ENCODE measurements at regions not wholly inside any gene's neighbourhood (a gene's known extent, or its start where the extent isn't known, plus 50 kb on each side); places are given as distances from the start of the nearest gene placed in this dataset.

- TF ChIP-seq, protein P1, sequence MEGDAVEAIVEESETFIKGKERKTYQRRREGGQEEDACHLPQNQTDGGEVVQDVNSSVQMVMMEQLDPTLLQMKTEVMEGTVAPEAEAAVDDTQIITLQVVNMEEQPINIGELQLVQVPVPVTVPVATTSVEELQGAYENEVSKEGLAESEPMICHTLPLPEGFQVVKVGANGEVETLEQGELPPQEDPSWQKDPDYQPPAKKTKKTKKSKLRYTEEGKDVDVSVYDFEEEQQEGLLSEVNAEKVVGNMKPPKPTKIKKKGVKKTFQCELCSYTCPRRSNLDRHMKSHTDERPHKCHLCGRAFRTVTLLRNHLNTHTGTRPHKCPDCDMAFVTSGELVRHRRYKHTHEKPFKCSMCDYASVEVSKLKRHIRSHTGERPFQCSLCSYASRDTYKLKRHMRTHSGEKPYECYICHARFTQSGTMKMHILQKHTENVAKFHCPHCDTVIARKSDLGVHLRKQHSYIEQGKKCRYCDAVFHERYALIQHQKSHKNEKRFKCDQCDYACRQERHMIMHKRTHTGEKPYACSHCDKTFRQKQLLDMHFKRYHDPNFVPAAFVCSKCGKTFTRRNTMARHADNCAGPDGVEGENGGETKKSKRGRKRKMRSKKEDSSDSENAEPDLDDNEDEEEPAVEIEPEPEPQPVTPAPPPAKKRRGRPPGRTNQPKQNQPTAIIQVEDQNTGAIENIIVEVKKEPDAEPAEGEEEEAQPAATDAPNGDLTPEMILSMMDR (IDR thresholded peaks at IDR 0.05), result no peak
- TF ChIP-seq POLR2A (IDR thresholded peaks at IDR 0.05), result no peak
- no peak for TF ChIP-seq EP300 (IDR thresholded peaks at IDR 0.05)
These were observed 902.4 kb upstream of the PIK3C3 start for GRCh38 chr18:41052625-41053024.
